Adrenal gland (tissue), 9 donors: ENCODE measurements at regions not wholly inside any gene's neighbourhood (a gene's known extent, or its start where the extent isn't known, plus 50 kb on each side); places are given as distances from the start of the nearest gene placed in this dataset.

Source experiments
- DNase-seq, 7 donors: peaks; one replicate each; pipeline ENCODE4 v3.0.0-alpha.2; 2019 to 2020
- H3K27ac ChIP-seq, 5 donors: fragments of 200-600 bp; sonication (generic) in 4 of 5; 1 replicate in 3 of 5; 2 replicates in 2 of 5; pipeline versions ENCODE4 v1.5.1 to v1.8.0; 2016 to 2020; ENCODE audit warnings: mild to moderate bottlenecking in 1 of 5
- H3K27me3 ChIP-seq: fragments of 200-600 bp; 2 replicates; pipeline ENCODE4 v1.8.0; 2021
- H3K36me3 ChIP-seq, 2 donors: fragments of 200-600 bp; replicated peaks in 1 of 2; 1 replicate in 1 of 2; 2 replicates in 1 of 2; pipeline versions ENCODE4 v1.5.1 to v1.8.0; 2018 to 2022
- H3K4me1 ChIP-seq, 2 donors: fragments of 200-600 bp; replicated peaks in 1 of 2; 1 replicate in 1 of 2; 2 replicates in 1 of 2; pipeline versions ENCODE4 v1.5.1 to v1.8.0; 2018 to 2021
- H3K4me3 ChIP-seq, 4 donors: fragments of 200-600 bp; sonication (generic) in 3 of 4; one replicate each; pipeline ENCODE4 v1.5.1; 2016 to 2018
- H3K9me3 ChIP-seq, 3 donors: fragments of 200-600 bp; sonication (generic) in 1 of 3; replicated peaks in 1 of 3; 1 replicate in 2 of 3; 2 replicates in 1 of 3; pipeline versions ENCODE4 v1.5.1 to v1.8.0; 2016 to 2021
- POLR2A ChIP-seq, 2 donors: fragments of 450-650 bp; IDR thresholded peaks; one replicate each; pipeline ENCODE4 v1.6.1; 2017; ENCODE audit warnings: antibody characterized with exemption in 2 of 2, mild to moderate bottlenecking in 2 of 2, moderate library complexity in 1 of 2
- whole genome bisulfite sequencing, 4 donors: extraction: QIAGEN DNeasy Blood & Tissue Kit in 2 of 4; methylation state at CpG; one replicate each; pipeline versions ENCODE4 v1.1.5 to v1.1.7; 2013 to 2017; 5-methylcytosine and 5-hydroxymethylcytosine counted together
- intact Hi-C, 2 donors: fragments of 100-400 bp; cut with DNase I; formaldehyde crosslinking; loops; one replicate each; pipeline versions ENCODE4 v1.14.1 to v1.15.0; 2022 to 2023
- TF ChIP-seq, protein P1 (sequence below), 6 experiments: fragments of 450-650 bp in 4 of 6; fragments of 200-600 bp in 2 of 6; sonication (generic) in 1 of 6; IDR thresholded peaks; 1 replicate in 5 of 6; 2 replicates in 1 of 6; pipeline versions ENCODE4 v1.5.1 to v1.8.0; 2016 to 2021; ENCODE audit warnings: antibody characterized with exemption in 6 of 6, mild to moderate bottlenecking in 2 of 6, moderate library complexity in 1 of 6
- donor health status: healthy with polysubstance abuse.
- donor health status: Bipolar disorder and iron deficiency.
- donor health status: DM: yes; HTN: yes; CAD: no.
- donor health status: DM: no; HTN: no; CAD: no.
- donor health status: DM: no; HTN: no; CAD: no.

DNA sequence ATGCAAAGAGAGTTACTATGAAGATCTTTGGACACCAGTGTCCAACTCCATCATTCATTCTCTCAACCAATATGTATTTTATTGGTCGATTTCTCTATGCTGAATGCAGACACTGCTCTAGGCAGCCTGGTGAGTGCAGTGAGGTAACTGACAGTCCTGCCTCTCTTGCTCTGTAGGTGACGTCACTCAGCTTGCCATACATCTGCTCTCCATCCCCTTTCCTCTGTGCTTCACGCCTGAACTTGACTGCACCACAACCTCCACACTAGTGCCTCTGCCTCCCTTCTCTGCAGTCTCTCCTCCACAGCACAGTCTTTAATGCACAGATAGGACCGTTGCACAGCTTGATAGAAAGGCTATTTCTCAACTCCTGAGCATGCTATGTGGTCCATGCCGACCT is 344.9 kb upstream of the NOCT start:
- Histone ChIP-seq H3K9me3 (no peaks in the 10 kb centered on the region), H3K27ac (no peak overlapping the region), H3K27me3 (no peaks in the 10 kb centered on the region), H3K4me1 (peaks cover 0 to 6% of the 10 kb centered on the region in 2 donors), H3K36me3 (no peaks in the 10 kb centered on the region), H3K4me3 (no peak overlapping the region)
- TF ChIP-seq, protein P1, sequence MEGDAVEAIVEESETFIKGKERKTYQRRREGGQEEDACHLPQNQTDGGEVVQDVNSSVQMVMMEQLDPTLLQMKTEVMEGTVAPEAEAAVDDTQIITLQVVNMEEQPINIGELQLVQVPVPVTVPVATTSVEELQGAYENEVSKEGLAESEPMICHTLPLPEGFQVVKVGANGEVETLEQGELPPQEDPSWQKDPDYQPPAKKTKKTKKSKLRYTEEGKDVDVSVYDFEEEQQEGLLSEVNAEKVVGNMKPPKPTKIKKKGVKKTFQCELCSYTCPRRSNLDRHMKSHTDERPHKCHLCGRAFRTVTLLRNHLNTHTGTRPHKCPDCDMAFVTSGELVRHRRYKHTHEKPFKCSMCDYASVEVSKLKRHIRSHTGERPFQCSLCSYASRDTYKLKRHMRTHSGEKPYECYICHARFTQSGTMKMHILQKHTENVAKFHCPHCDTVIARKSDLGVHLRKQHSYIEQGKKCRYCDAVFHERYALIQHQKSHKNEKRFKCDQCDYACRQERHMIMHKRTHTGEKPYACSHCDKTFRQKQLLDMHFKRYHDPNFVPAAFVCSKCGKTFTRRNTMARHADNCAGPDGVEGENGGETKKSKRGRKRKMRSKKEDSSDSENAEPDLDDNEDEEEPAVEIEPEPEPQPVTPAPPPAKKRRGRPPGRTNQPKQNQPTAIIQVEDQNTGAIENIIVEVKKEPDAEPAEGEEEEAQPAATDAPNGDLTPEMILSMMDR (IDR thresholded peaks at IDR 0.05), result no peak
- TF ChIP-seq POLR2A (IDR thresholded peaks at IDR 0.05), result no peak
- intact Hi-C loops, result loop anchor here in 1 of 2 donors (10.0 kb wide), 1 partner anchor 586 kb away; no protein-coding TSS in a partner anchor
- WGBS, 4 donors, result 93 to 95% (median 94%) methylated on average over 5 of the region's 5 CpGs
- no peak for DNase-seq

DNA sequence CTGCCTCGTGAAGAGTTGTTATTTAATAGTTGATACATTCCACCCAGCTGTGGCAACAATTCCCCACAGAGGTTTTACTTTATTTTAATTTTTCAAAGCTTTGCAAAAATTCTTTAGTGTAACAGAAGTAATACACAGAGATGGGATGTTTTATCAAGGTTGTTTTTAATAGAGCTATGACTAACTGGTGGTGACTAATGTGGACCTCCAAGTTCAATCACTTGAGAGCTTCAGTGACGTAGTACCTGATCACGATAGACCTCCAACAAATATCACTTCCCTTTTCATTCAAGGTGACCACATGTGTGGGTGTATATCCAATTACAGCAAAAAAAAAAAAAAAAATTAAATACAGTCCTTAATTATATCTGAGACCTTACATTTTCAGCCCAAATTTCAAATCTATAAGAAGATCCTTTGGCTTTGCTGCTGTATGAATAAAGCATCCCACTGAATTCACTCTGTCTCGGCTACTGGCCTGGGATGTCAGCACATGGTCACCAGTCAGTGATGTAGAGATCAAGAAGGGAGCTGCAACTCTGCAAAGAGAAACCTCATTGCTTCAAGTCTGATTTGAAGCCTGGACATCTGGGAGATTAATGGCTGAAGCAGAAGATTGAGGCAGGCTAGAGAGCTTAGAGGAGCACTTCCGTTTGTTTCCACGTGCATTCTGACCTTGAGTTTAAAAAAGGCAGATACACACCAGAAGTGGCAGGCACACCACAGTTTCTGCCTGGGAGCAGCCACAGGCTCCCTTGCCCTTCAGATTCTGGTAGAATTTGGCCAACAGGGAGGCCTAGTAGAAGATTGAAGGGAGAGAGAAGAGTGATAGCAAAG is 345.9 kb upstream of the NOCT start:
- H3K27ac ChIP-seq, result no peak overlapping the region
- H3K36me3 ChIP-seq, result no peaks in the 10 kb centered on the region
- no peak overlapping the region for H3K4me3 ChIP-seq
- intact Hi-C loops, result loop anchor here in 1 of 2 donors (10.0 kb wide), 1 partner anchor 585 kb away; no protein-coding TSS in a partner anchor
- TF ChIP-seq POLR2A (IDR thresholded peaks at IDR 0.05), result no peak
- TF ChIP-seq, protein P1 (IDR thresholded peaks at IDR 0.05), result no peak
- no peak for DNase-seq
- no peaks in the 10 kb centered on the region for H3K9me3 ChIP-seq
- no peaks in the 10 kb centered on the region for H3K27me3 ChIP-seq
- peaks cover 0 to 6% of the 10 kb centered on the region in 2 donors for H3K4me1 ChIP-seq
- WGBS, 4 donors, result 49 to 58% (median 51%) methylated on average over 6 of the region's 6 CpGs

DNA sequence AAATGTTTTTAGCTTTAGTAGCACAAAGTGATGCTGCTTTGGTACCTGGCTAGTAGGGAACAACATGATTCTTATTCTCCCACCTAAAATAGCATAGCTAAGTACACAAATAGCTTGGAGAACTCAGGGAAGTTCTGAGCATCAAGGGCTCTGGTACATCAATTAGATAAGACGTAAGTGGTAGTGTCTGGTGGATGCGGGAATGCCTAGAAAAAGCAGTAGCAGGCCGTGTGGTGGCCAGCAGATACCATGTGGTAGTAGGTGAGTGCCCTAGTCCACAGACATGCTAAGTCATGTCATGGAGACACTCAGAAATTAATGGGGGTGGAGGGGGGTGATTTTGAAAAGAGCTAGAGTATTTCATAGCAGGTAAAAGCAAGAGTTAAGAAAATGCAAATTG is 347.3 kb upstream of the NOCT start:
- no peak for DNase-seq
- no peaks in the 10 kb centered on the region for H3K36me3 ChIP-seq
- no peaks in the 10 kb centered on the region for H3K9me3 ChIP-seq
- no peaks in the 10 kb centered on the region for H3K27me3 ChIP-seq
- intact Hi-C loops, result no loop called here
- H3K4me3 ChIP-seq, result no peak overlapping the region
- no peak overlapping the region for H3K27ac ChIP-seq
- TF ChIP-seq, protein P1 (IDR thresholded peaks at IDR 0.05), result no peak
- no peak for TF ChIP-seq POLR2A (IDR thresholded peaks at IDR 0.05)
- H3K4me1 ChIP-seq, result peaks cover 0 to 6% of the 10 kb centered on the region in 2 donors
- 83 to 94% (median 89%) methylated on average over 3 of the region's 3 CpGs for WGBS, 4 donors

DNA sequence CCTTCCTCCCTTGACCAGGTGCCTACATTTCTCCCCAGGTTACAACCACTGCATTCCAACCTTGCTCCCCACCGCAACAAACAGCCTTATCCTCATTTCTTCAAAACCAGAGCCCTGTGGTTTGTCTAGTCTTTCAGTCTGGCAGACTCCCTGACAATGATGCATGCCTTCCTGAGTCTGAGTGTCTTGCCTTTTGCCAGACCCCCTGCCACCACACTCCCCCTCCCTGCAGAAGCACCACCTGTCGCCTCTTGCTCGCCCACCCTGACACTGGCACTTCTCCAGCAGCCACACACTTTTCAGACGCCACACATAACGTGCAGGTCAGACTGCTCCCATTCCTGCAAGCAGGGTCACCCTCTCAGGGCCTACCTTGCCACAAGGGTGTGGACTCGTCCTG is 349.2 kb upstream of the NOCT start:
- WGBS, 4 donors, result 77 to 93% (median 90%) methylated on average over 6 of the region's 6 CpGs
- H3K27me3 ChIP-seq, result no peaks in the 10 kb centered on the region
- DNase-seq, result no peak
- no peaks in the 10 kb centered on the region for H3K9me3 ChIP-seq
- H3K4me1 ChIP-seq, result no peaks in the 10 kb centered on the region
- no peak overlapping the region for H3K4me3 ChIP-seq
- intact Hi-C loops, result no loop called here
- H3K36me3 ChIP-seq, result no peaks in the 10 kb centered on the region
- no peak for TF ChIP-seq POLR2A (IDR thresholded peaks at IDR 0.05)
- TF ChIP-seq, protein P1 (IDR thresholded peaks at IDR 0.05), result no peak
- H3K27ac ChIP-seq, result no peak overlapping the region
